Stimulated activated memory B cell treated with anti-CD40 and anti-IgM and Interleukin-4, amounts not matched to agents 10 μg/mL and 1 μg/mL and 100 μg/mL, for 72 hours (primary cell): ENCODE measurements at regions not wholly inside any gene's neighbourhood (a gene's known extent, or its start where the extent isn't known, plus 50 kb on each side); places are given as distances from the start of the nearest gene placed in this dataset.

Source experiments
- ATAC-seq: fragments of 150-1000 bp; cut with Tn5 transposase; 2 replicates; pipeline ENCODE4 v1.10.0; 2021
- H3K27ac Mint-ChIP-seq: one replicate; pipeline ENCODE4 v1.8.0; 2022; ENCODE audit warnings: mild to moderate bottlenecking, mixed read lengths
- H3K27me3 Mint-ChIP-seq: one replicate; pipeline ENCODE4 v1.8.0; 2022; ENCODE audit warnings: mixed read lengths
- H3K36me3 Mint-ChIP-seq: one replicate; pipeline ENCODE4 v1.8.0; 2022; ENCODE audit warnings: mixed read lengths
- H3K4me1 Mint-ChIP-seq: one replicate; pipeline ENCODE4 v1.8.0; 2022; ENCODE audit warnings: mixed read lengths
- H3K4me3 Mint-ChIP-seq: one replicate; pipeline ENCODE4 v1.8.0; 2022; ENCODE audit warnings: mild to moderate bottlenecking, moderate library complexity, mixed read lengths
- H3K9me3 Mint-ChIP-seq: one replicate; pipeline ENCODE4 v1.8.0; 2022; ENCODE audit warnings: mixed read lengths

GRCh38 chr5:97364731-97365130, 181.7 kb upstream of the RIOK2 start:
- no peaks in the 10 kb centered on the region for H3K4me1 Mint-ChIP-seq
- ATAC-seq: no peak
- no peak overlapping the region for H3K27ac Mint-ChIP-seq
- no peaks in the 10 kb centered on the region for H3K9me3 Mint-ChIP-seq
- H3K27me3 Mint-ChIP-seq: no peaks in the 10 kb centered on the region
- no peaks in the 10 kb centered on the region for H3K36me3 Mint-ChIP-seq
- H3K4me3 Mint-ChIP-seq: no peak overlapping the region

GRCh38 chr5:97365163-97365845, 182.3 kb upstream of the RIOK2 start:
- ATAC-seq: no peak
- H3K27me3 Mint-ChIP-seq: no peaks in the 10 kb centered on the region
- H3K9me3 Mint-ChIP-seq: no peaks in the 10 kb centered on the region
- no peaks in the 10 kb centered on the region for H3K36me3 Mint-ChIP-seq
- H3K4me1 Mint-ChIP-seq: no peaks in the 10 kb centered on the region
- H3K27ac Mint-ChIP-seq: no peak overlapping the region
- H3K4me3 Mint-ChIP-seq: no peak overlapping the region

GRCh38 chr5:97365918-97366317, 182.9 kb upstream of the RIOK2 start:
- Mint-ChIP-seq H3K4me3 (no peak overlapping the region), H3K4me1 (no peaks in the 10 kb centered on the region), H3K27me3 (no peaks in the 10 kb centered on the region), H3K9me3 (no peaks in the 10 kb centered on the region), H3K36me3 (no peaks in the 10 kb centered on the region), H3K27ac (no peak overlapping the region)
- ATAC-seq: no peak

GRCh38 chr5:97375959-97376358, 192.9 kb upstream of the RIOK2 start:
- Mint-ChIP-seq H3K4me3 (no peak overlapping the region), H3K9me3 (no peaks in the 10 kb centered on the region), H3K36me3 (no peaks in the 10 kb centered on the region), H3K27me3 (no peaks in the 10 kb centered on the region), H3K27ac (no peak overlapping the region), H3K4me1 (no peaks in the 10 kb centered on the region)
- no peak for ATAC-seq

- H3K27ac Mint-ChIP-seq: no peak overlapping the region
Measured at GRCh38 chr5:97377582-97377981, 194.5 kb upstream of the RIOK2 start.

GRCh38 chr5:97383996-97384395, 200.9 kb upstream of the RIOK2 start:
- no peaks in the 10 kb centered on the region for H3K27me3 Mint-ChIP-seq
- no peaks in the 10 kb centered on the region for H3K9me3 Mint-ChIP-seq
- no peak overlapping the region for H3K4me3 Mint-ChIP-seq
- no peak for ATAC-seq
- no peaks in the 10 kb centered on the region for H3K36me3 Mint-ChIP-seq
- H3K27ac Mint-ChIP-seq: no peak overlapping the region
- H3K4me1 Mint-ChIP-seq: no peaks in the 10 kb centered on the region

More at GRCh38 chr5:97377582-97377981, 194.5 kb upstream of the RIOK2 start:
- H3K4me3 Mint-ChIP-seq: no peak overlapping the region
- no peaks in the 10 kb centered on the region for H3K36me3 Mint-ChIP-seq
- no peaks in the 10 kb centered on the region for H3K27me3 Mint-ChIP-seq
- H3K4me1 Mint-ChIP-seq: no peaks in the 10 kb centered on the region
- no peaks in the 10 kb centered on the region for H3K9me3 Mint-ChIP-seq
- no peak for ATAC-seq

GRCh38 chr5:97388794-97389193, 205.7 kb upstream of the RIOK2 start:
- H3K27me3 Mint-ChIP-seq: no peaks in the 10 kb centered on the region
- no peaks in the 10 kb centered on the region for H3K4me1 Mint-ChIP-seq
- H3K4me3 Mint-ChIP-seq: no peak overlapping the region
- H3K36me3 Mint-ChIP-seq: no peaks in the 10 kb centered on the region
- no peak overlapping the region for H3K27ac Mint-ChIP-seq
- ATAC-seq: no peak
- H3K9me3 Mint-ChIP-seq: no peaks in the 10 kb centered on the region

GRCh38 chr5:97400537-97400936, 217.5 kb upstream of the RIOK2 start:
- Mint-ChIP-seq H3K9me3 (no peaks in the 10 kb centered on the region), H3K36me3 (no peaks in the 10 kb centered on the region), H3K4me1 (no peaks in the 10 kb centered on the region), H3K4me3 (no peak overlapping the region), H3K27ac (no peak overlapping the region), H3K27me3 (no peaks in the 10 kb centered on the region)
- ATAC-seq: no peak

GRCh38 chr5:97405941-97406340, 222.9 kb upstream of the RIOK2 start:
- H3K4me3 Mint-ChIP-seq: no peak overlapping the region
- ATAC-seq: no peak
- no peaks in the 10 kb centered on the region for H3K36me3 Mint-ChIP-seq

GRCh38 chr5:97406946-97407676, 224.1 kb upstream of the RIOK2 start:
- H3K4me1 Mint-ChIP-seq: no peaks in the 10 kb centered on the region
- H3K9me3 Mint-ChIP-seq: peaks cover 2% of the 10 kb centered on the region
- no peak overlapping the region for H3K27ac Mint-ChIP-seq

More at GRCh38 chr5:97405941-97406340, 222.9 kb upstream of the RIOK2 start:
- Mint-ChIP-seq H3K4me1 (no peaks in the 10 kb centered on the region), H3K9me3 (peaks cover 2% of the 10 kb centered on the region), H3K27ac (no peak overlapping the region), H3K27me3 (no peaks in the 10 kb centered on the region)

GRCh38 chr5:97408331-97408730, 225.3 kb upstream of the RIOK2 start:
- ATAC-seq: peak; percentile 44
- no peaks in the 10 kb centered on the region for H3K27me3 Mint-ChIP-seq
- no peaks in the 10 kb centered on the region for H3K4me1 Mint-ChIP-seq

More at GRCh38 chr5:97406946-97407676, 224.1 kb upstream of the RIOK2 start:
- H3K27me3 Mint-ChIP-seq: no peaks in the 10 kb centered on the region
- peak; percentile 17 for ATAC-seq
- no peaks in the 10 kb centered on the region for H3K36me3 Mint-ChIP-seq
- H3K4me3 Mint-ChIP-seq: no peak overlapping the region

GRCh38 chr5:97412959-97413358, 229.9 kb upstream of the RIOK2 start:
- no peaks in the 10 kb centered on the region for H3K9me3 Mint-ChIP-seq
- H3K27me3 Mint-ChIP-seq: no peaks in the 10 kb centered on the region
- no peaks in the 10 kb centered on the region for H3K4me1 Mint-ChIP-seq
- H3K27ac Mint-ChIP-seq: no peak overlapping the region
- H3K36me3 Mint-ChIP-seq: no peaks in the 10 kb centered on the region
- no peak overlapping the region for H3K4me3 Mint-ChIP-seq
- no peak for ATAC-seq

More at GRCh38 chr5:97408331-97408730, 225.3 kb upstream of the RIOK2 start:
- Mint-ChIP-seq H3K4me3 (no peak overlapping the region), H3K36me3 (no peaks in the 10 kb centered on the region), H3K27ac (no peak overlapping the region), H3K9me3 (peaks cover 2% of the 10 kb centered on the region)

GRCh38 chr5:97417986-97418385, 234.9 kb upstream of the RIOK2 start:
- peak; percentile 54 for ATAC-seq
- no peak overlapping the region for H3K27ac Mint-ChIP-seq
- H3K4me3 Mint-ChIP-seq: no peak overlapping the region
- H3K36me3 Mint-ChIP-seq: no peaks in the 10 kb centered on the region
- no peaks in the 10 kb centered on the region for H3K27me3 Mint-ChIP-seq
- no peaks in the 10 kb centered on the region for H3K4me1 Mint-ChIP-seq
- H3K9me3 Mint-ChIP-seq: no peaks in the 10 kb centered on the region

GRCh38 chr5:97418462-97418861, 235.4 kb upstream of the RIOK2 start:
- no peaks in the 10 kb centered on the region for H3K27me3 Mint-ChIP-seq
- no peaks in the 10 kb centered on the region for H3K4me1 Mint-ChIP-seq
- no peaks in the 10 kb centered on the region for H3K9me3 Mint-ChIP-seq
- no peak overlapping the region for H3K27ac Mint-ChIP-seq
- peak; percentile 57 for ATAC-seq
- H3K4me3 Mint-ChIP-seq: no peak overlapping the region
- H3K36me3 Mint-ChIP-seq: no peaks in the 10 kb centered on the region

GRCh38 chr5:97420646-97421045, 237.6 kb upstream of the RIOK2 start:
- Mint-ChIP-seq H3K4me1 (no peaks in the 10 kb centered on the region), H3K36me3 (no peaks in the 10 kb centered on the region), H3K27ac (no peak overlapping the region), H3K27me3 (no peaks in the 10 kb centered on the region), H3K4me3 (no peak overlapping the region), H3K9me3 (no peaks in the 10 kb centered on the region)
- ATAC-seq: no peak

- Mint-ChIP-seq H3K4me3 (no peak overlapping the region), H3K4me1 (no peaks in the 10 kb centered on the region), H3K9me3 (no peaks in the 10 kb centered on the region), H3K36me3 (no peaks in the 10 kb centered on the region), H3K27ac (no peak overlapping the region), H3K27me3 (no peaks in the 10 kb centered on the region)
- ATAC-seq: no peak
Measured at GRCh38 chr5:97422678-97423077, 239.6 kb upstream of the RIOK2 start.
